Endothelial cell of umbilical vein (primary cell): ENCODE measurements at regions not wholly inside any gene's neighbourhood (a gene's known extent, or its start where the extent isn't known, plus 50 kb on each side); places are given as distances from the start of the nearest gene placed in this dataset.

ENCODE experiments used
- BruUV-seq: library from RNA; stranded (reverse); fragments of 400-500 nt; replicated peaks from 2 replicates; lab custom pipeline; 2021; lab: Mats Ljungman, UMichigan
- CTCF ChIA-PET: fragments of 300-600, 350-600 bp; sonication (Branson Sonifier 250); formaldehyde crosslinking; loops from one replicate; lab custom pipeline; 2021; ENCODE audit warnings: antibody characterized with exemption, inconsistent platforms; lab: Charles Lee
- POLR2A ChIA-PET: fragments of 300-600, 350-600 bp; sonication (Branson Sonifier 250); formaldehyde crosslinking; loops from one replicate; lab custom pipeline; 2021; ENCODE audit warnings: antibody characterized with exemption, inconsistent platforms; lab: Charles Lee
- DNase-seq: peaks from one replicate; pipeline ENCODE4 v3.0.0-alpha.2; 2011; ENCODE audit warnings: low read depth, low spot score
- FAIRE-seq: peaks from 2 replicates; lab custom pipeline; 2011; peaks lifted over from hg19 to GRCh38; lab: Jason Lieb, UNC
- H2AFZ ChIP-seq: 2 replicates; pipeline ENCODE4 v1.6.0; 2012; ENCODE audit warnings: low read depth, low read length, control low read depth, inconsistent platforms
- H3K27ac ChIP-seq: 2 replicates; pipeline ENCODE4 v1.5.1; 2011; ENCODE audit warnings: low read depth, mild to moderate bottlenecking, control low read depth, low read length, moderate library complexity; ENCODE audit not compliant: insufficient read depth
- H3K27me3 ChIP-seq, 2 experiments: 2 replicates each; pipeline versions ENCODE4 v1.6.0 to v1.6.1; 2011; ENCODE audit warnings: low read length in 2 of 2, mixed read lengths in 1 of 2; ENCODE audit not compliant: control insufficient read depth in 2 of 2, insufficient read depth in 2 of 2
- H3K36me3 ChIP-seq, 2 experiments: 2 replicates in 1 of 2; 3 replicates in 1 of 2; pipeline ENCODE4 v1.5.1; 2011; ENCODE audit warnings: low read length in 2 of 2, mild to moderate bottlenecking in 1 of 2, moderate library complexity in 1 of 2; ENCODE audit not compliant: control insufficient read depth in 2 of 2, insufficient read depth in 2 of 2; ENCODE audit errors: extremely low read depth in 1 of 2
- H3K4me1 ChIP-seq: 3 replicates; pipeline ENCODE4 v1.5.1; 2011; ENCODE audit warnings: mild to moderate bottlenecking, low read length; ENCODE audit not compliant: control insufficient read depth, insufficient read depth; ENCODE audit errors: extremely low read depth
- H3K4me2 ChIP-seq: 2 replicates; pipeline ENCODE4 v1.6.1; 2011; ENCODE audit warnings: low read length, control low read depth, mixed read lengths; ENCODE audit not compliant: insufficient read depth
- H3K4me3 ChIP-seq, 3 experiments: fragments of 200-600 bp in 1 of 3; sonication (generic), shearing (Covaris generic) in 1 of 3; replicated peaks in 1 of 3; 2 replicates each; pipeline ENCODE4 v1.5.1; 2011 to 2016; ENCODE audit warnings: control low read depth in 3 of 3, low read length in 3 of 3, mild to moderate bottlenecking in 2 of 3, inconsistent platforms in 1 of 3, low read depth in 1 of 3, moderate library complexity in 1 of 3; ENCODE audit not compliant: insufficient read depth in 1 of 3
- H3K79me2 ChIP-seq: 2 replicates; pipeline ENCODE4 v1.6.0; 2012; ENCODE audit warnings: low read length, inconsistent platforms; ENCODE audit not compliant: control insufficient read depth, insufficient read depth
- H3K9ac ChIP-seq: replicated peaks from 2 replicates; pipeline ENCODE3; 2011; ENCODE audit warnings: low read length, control low read depth; ENCODE audit not compliant: insufficient read depth; ENCODE audit errors: extremely low read depth
- H3K9me1 ChIP-seq: replicated peaks from 3 replicates; pipeline ENCODE4 v1.6.0; 2011; ENCODE audit warnings: mild to moderate bottlenecking, low read length; ENCODE audit not compliant: control insufficient read depth, insufficient read depth; ENCODE audit errors: extremely low read depth
- H3K9me3 ChIP-seq: replicated peaks from 2 replicates; pipeline ENCODE4 v1.5.1; 2012; ENCODE audit warnings: low read length, inconsistent platforms; ENCODE audit not compliant: control insufficient read depth, insufficient read depth
- H4K20me1 ChIP-seq: replicated peaks from 2 replicates; pipeline ENCODE3; 2011; ENCODE audit warnings: mild to moderate bottlenecking, low read length; ENCODE audit not compliant: control insufficient read depth, insufficient read depth; ENCODE audit errors: extremely low read depth
- EZH2 ChIP-seq: IDR thresholded peaks from 2 replicates; pipeline ENCODE4 v1.6.1; 2012; ENCODE audit warnings: borderline replicate concordance, low read depth, mild to moderate bottlenecking, moderate library complexity, low read length, inconsistent platforms; ENCODE audit not compliant: severe bottlenecking
- FOS ChIP-seq: IDR thresholded peaks from 2 replicates; pipeline ENCODE4 v1.6.1; 2011; ENCODE audit warnings: mild to moderate bottlenecking, low read length, moderate library complexity, borderline replicate concordance; ENCODE audit not compliant: insufficient read depth
- GATA2 ChIP-seq: IDR thresholded peaks from 2 replicates; pipeline ENCODE4 v1.7.0; 2011; ENCODE audit warnings: low read depth, mild to moderate bottlenecking, moderate library complexity, mixed read lengths, low read length; ENCODE audit not compliant: insufficient read length, insufficient read depth
- JUN ChIP-seq: IDR thresholded peaks from 2 replicates; pipeline ENCODE4 v1.6.1; 2011; ENCODE audit warnings: borderline replicate concordance, low read depth; ENCODE audit not compliant: insufficient read length, insufficient read depth
- MYC ChIP-seq: IDR thresholded peaks from one replicate; pipeline ENCODE4 v1.6.1; 2011; ENCODE audit warnings: mild to moderate bottlenecking, low read depth, low read length
- POLR2A ChIP-seq: IDR thresholded peaks from 2 replicates; pipeline ENCODE4 v1.6.1; 2012; ENCODE audit warnings: low read depth, mild to moderate bottlenecking, control low read depth, low read length
- POLR2AphosphoS5 ChIP-seq: IDR thresholded peaks from 2 replicates; pipeline ENCODE4 v1.6.1; 2012; ENCODE audit warnings: low read depth, mild to moderate bottlenecking, control low read depth, low read length, moderate library complexity; ENCODE audit not compliant: insufficient read depth
- dilution Hi-C: fragments of 300-500 bp; cut with MboI; formaldehyde crosslinking; loops from one replicate; pipeline ENCODE4 v1.15.0; 2019; ENCODE audit warnings: low sequenced_read_pairs; ENCODE audit not compliant: extremely low pct_ligation_motif_present
- intact Hi-C: fragments of 100-400 bp; cut with micrococcal nuclease; formaldehyde crosslinking; loops from one replicate; pipeline ENCODE4 v1.10.0; 2022
- TF ChIP-seq, protein P1 (sequence below): IDR thresholded peaks from 2 replicates; pipeline ENCODE4 v1.6.1; 2011; ENCODE audit not compliant: insufficient read depth, insufficient read length
- TF ChIP-seq, protein P2 (sequence below), 2 donors: IDR thresholded peaks; 1 replicate in 1 of 2; 2 replicates in 1 of 2; pipeline ENCODE4 v1.5.1; 2011; ENCODE audit warnings: low read length in 2 of 2, mild to moderate bottlenecking in 2 of 2, moderate library complexity in 2 of 2, control low read depth in 1 of 2, inconsistent platforms in 1 of 2, low read depth in 1 of 2; ENCODE audit not compliant: insufficient read depth in 1 of 2; ENCODE audit errors: extremely low read depth in 1 of 2

DNA sequence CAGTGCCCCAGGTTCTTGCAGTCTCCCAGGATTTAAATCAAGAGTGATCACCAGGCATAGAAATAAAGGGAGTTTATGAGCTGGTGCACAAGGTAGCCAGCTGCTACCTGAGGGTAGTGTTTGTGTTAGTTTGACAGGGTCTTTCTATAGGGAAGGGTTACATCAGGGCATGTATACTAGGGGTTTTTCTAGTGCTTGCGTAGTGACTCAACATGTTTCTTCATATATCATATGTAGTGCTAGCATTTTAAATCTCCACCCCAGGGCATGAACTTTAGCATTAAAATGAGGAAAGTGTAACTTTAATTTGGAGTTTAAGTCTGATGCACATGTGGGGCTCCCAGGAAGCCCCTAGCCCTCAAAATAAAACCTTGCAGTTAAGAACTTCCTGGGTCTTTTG lies 86.5 kb upstream of the TNR start:
- DNase-seq (no peak), FAIRE-seq (no peak)
- TF ChIP-seq GATA2 = no peak
- no peak for TF ChIP-seq EZH2
- no peak for TF ChIP-seq FOS
- no peak for TF ChIP-seq POLR2A
- no peak for TF ChIP-seq POLR2AphosphoS5
- TF ChIP-seq, protein P1, sequence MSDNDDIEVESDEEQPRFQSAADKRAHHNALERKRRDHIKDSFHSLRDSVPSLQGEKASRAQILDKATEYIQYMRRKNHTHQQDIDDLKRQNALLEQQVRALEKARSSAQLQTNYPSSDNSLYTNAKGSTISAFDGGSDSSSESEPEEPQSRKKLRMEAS = no peak
- Histone ChIP-seq H3K9me1 (no peaks in the 10 kb centered on the region), H3K9me3 (no peaks in the 10 kb centered on the region), H3K9ac (no peak overlapping the region), H3K27me3 (no peaks in the 10 kb centered on the region), H4K20me1 (no peaks in the 10 kb centered on the region), H2AFZ (no peak overlapping the region), H3K79me2 (no peaks in the 10 kb centered on the region), H3K4me3 (no peak overlapping the region), H3K27ac (no peak overlapping the region), H3K4me1 (no peaks in the 10 kb centered on the region), H3K36me3 (no peaks in the 10 kb centered on the region), H3K4me2 (no peak overlapping the region)
- intact Hi-C loops = no loop called here
- no TSS peak for BruUV-seq
- POLR2A ChIA-PET = no interaction called here
- dilution Hi-C loops = no loop called here
- CTCF ChIA-PET = interaction anchor here (0.8 to 0.9 kb wide), 2 partner anchors 11 to 114 kb away, joined by 3 read pairs; no protein-coding TSS in a partner anchor

DNA sequence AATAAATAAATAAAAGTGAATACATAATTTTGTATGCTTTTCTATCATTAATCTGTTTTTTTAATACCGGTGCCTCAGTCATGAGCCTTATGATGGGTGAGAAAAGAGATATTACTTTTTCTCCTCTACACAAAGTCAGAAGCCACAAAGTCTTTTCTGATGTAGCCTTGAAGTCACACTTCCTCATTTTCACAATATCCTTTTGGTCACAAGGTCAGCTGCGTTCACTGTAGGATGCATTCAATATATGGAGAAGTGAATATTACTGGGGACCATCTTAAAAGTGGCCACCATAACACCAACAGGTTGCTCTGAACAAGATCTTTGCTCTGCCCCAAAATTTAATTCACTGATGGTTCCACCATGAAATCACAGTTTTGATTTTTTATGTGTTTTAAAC lies 83.3 kb upstream of the TNR start:
- CTCF ChIA-PET = interaction anchor here (1.2 kb wide), 1 partner anchor 247 kb away, joined by 3 read pairs; no protein-coding TSS in a partner anchor
- H3K4me2 ChIP-seq = no peak overlapping the region
- no peaks in the 10 kb centered on the region for H3K9me1 ChIP-seq
- H2AFZ ChIP-seq = no peak overlapping the region
- no peak for DNase-seq
- POLR2A ChIA-PET = no interaction called here
- no peak for TF ChIP-seq MYC
- no peak for TF ChIP-seq GATA2
- TF ChIP-seq, protein P1 = no peak
- no peak for TF ChIP-seq EZH2
- TF ChIP-seq POLR2AphosphoS5 = no peak
- TF ChIP-seq FOS = no peak
- no peak for TF ChIP-seq JUN
- no peak for TF ChIP-seq POLR2A
- TF ChIP-seq, protein P2, sequence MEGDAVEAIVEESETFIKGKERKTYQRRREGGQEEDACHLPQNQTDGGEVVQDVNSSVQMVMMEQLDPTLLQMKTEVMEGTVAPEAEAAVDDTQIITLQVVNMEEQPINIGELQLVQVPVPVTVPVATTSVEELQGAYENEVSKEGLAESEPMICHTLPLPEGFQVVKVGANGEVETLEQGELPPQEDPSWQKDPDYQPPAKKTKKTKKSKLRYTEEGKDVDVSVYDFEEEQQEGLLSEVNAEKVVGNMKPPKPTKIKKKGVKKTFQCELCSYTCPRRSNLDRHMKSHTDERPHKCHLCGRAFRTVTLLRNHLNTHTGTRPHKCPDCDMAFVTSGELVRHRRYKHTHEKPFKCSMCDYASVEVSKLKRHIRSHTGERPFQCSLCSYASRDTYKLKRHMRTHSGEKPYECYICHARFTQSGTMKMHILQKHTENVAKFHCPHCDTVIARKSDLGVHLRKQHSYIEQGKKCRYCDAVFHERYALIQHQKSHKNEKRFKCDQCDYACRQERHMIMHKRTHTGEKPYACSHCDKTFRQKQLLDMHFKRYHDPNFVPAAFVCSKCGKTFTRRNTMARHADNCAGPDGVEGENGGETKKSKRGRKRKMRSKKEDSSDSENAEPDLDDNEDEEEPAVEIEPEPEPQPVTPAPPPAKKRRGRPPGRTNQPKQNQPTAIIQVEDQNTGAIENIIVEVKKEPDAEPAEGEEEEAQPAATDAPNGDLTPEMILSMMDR (IDR thresholded peaks at IDR 0.05; ENCODE audit: extremely low read depth in 1 of 2, insufficient read depth in 1 of 2, low read depth in 1 of 2, low read length in 2 of 2) = no peak
- intact Hi-C loops (no loop called here), dilution Hi-C loops (no loop called here)
- H3K27me3 ChIP-seq = no peaks in the 10 kb centered on the region
- H3K9me3 ChIP-seq = no peaks in the 10 kb centered on the region
- no peak overlapping the region for H3K4me3 ChIP-seq
- FAIRE-seq = no peak
- BruUV-seq = no TSS peak
- no peaks in the 10 kb centered on the region for H3K36me3 ChIP-seq
- no peaks in the 10 kb centered on the region for H3K4me1 ChIP-seq
- no peaks in the 10 kb centered on the region for H4K20me1 ChIP-seq
- H3K9ac ChIP-seq = no peak overlapping the region
- H3K27ac ChIP-seq = no peak overlapping the region
- no peaks in the 10 kb centered on the region for H3K79me2 ChIP-seq
